Cerebellar cortex (tissue), 1 donor: ENCODE measurements at regions not wholly inside any gene's neighbourhood (a gene's known extent, or its start where the extent isn't known, plus 50 kb on each side); places are given as distances from the start of the nearest gene placed in this dataset.

Experiments
- DNase-seq: peaks from one replicate; pipeline ENCODE4 v3.0.0-alpha.2; 2015; ENCODE audit warnings: low spot score

DNA sequence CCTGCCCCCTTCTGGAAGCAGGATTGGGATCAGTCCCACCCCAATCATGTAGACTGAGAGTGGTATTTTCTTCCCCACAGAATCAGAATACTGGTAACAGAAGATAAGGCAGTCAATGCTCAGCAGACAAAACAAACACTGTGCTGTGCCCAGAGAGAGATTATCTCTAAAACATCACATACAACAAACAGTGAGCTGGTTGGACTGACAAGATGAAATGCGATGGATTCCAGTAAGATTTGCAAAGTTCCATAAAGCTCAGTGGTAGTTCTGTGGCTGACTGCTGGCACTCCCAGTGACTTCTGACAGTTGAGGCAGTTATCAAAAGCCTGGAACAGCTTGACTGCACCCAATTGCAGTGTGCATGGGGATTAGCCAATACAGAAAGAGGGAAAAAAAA, 311.5 kb upstream of the MGAT5 start:
- no peak for DNase-seq

DNA sequence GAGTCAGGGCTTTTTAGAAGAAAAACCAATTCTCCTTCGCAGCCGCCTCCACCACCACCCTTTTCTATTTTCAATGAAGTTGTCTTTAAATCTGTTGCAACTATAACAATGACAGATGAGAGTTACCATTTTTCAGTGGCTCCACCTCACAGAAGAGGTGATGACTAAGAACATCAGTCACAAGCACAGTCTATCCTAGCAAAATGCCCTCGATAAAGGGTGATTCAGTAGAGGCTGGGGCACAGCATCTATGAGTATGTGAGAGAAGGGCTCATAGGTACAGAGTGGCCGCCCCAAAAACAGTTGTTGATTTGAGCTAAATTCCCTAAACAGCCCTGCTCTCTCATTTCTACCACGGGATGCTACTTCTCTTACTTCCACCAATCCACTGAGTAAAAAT, 310.8 kb upstream of the MGAT5 start:
- DNase-seq: no peak

DNA sequence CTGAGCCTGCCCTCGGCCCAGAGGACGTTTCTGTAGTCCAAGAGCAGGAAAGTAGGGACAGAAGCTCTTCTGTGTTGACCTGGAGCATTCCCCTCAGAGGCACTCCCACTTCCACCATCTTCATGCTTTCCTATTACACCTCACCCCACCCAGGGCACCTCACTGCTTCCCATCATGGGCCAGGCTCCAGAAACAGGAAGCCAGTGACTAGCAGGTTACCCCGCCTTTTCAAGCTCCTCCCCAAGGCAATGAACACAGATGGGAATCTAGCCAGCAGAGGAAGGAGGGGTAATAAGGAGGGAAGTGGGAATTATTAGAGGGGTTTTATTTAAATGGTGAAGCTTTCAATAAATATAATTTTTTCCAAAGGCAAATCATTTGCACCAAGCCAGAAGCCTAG, 308.8 kb upstream of the MGAT5 start:
- DNase-seq: no peak

DNA sequence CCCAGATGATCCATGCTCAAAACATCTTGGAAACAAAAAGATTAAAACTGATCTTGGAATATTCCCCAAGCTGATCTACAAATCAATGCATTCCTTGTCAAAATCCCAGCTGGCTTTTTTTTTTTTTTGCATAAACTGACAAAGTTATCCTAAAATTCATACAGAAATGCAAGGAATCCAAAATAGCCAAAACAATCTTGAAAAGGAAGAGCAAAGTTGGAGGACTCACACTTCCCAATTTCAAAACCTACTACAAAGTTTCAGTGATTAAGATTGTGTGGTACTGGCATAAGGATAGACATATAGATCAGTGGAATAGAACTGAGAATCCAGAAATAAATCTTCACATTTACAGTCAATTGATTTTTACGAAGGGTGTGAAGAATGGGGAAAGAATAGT, 306.8 kb upstream of the MGAT5 start:
- no peak for DNase-seq

DNA sequence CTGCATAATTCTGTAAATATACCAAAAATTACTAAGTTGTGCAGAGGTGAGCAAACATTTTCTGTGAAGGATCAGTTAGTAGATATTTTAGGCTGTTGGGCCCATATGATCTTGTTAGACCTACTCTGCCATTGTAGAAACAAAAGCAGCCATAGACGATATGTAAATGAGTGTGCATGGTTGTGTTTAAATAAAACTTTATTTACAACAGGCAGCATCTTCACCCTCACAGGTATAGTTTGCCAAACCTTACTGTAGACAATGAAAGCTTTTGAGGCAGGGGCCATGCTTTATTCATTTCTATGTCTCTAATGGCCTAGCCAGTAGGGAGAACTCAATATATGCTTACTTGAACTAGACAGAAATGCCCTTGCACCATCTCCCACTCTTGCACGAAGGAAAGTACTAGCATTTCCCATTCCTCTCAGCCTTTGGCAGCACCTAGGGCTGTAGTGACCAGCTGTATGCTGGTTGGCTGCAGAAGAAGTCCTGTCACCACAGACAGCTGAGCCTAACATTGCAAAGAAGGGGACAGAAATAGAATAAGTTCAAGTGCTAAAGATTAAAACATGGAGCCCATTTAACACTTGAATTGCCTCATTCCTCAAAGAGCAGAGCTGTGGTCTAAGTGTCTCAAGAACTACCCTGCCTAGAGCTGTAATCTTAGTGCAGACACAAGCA, 305.1 kb upstream of the MGAT5 start:
- no peak for DNase-seq

DNA sequence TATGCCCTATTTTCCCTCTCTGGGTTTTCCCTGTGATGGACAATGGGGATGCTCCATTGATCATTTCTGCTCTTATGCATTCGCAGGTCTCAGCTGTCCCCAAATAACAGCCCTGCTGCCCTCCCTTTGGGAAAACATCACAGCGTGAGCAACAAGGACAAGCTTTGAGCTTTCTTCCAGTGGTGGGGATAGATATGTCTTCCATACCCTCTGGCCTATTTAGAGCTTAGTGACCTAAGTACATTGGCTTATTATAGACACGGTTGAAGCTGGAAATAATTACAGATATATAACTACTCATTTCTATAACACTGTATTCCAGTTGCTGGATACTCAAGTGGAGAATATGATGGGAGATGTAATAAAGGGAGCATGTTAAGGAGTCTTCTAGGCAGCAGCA, 304.3 kb upstream of the MGAT5 start:
- no peak for DNase-seq

DNA sequence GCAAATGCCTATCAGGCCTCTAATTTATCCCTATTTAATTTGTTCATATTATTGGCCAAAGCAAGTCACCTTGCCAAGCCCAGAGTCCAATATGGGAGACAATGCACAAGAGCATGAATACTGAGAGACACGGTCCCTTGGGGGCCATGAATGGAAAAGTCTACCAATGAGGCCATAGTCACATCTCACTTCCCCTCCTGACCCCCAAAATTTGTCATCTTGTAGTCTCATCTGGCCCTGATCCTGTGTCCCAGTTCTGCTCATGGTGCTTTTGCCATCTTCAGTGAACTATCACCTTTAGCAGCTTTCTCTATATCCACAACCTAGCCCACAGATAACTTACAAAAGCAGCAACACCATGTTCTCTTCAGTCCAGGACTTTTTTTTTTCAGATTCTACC, 302.7 kb upstream of the MGAT5 start:
- no peak for DNase-seq

DNA sequence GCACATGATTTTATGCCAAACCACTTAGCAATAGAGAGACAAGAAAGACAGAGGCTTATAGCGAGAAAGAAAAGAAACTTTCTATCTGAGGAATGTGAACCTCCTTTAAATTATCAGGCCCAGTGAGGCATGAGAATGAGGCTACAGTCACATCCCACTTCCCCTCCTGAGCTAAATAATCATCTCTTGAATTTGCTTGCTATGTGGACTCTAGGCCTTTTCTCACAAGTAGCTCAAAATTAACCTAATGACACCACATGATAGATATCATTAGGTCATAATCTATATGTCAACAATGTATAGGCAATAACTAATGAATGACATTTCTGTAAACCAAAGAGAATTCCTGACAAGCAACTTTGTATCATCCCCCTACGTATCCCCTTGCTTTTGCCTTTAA, 301.5 kb upstream of the MGAT5 start:
- DNase-seq: no peak

DNA sequence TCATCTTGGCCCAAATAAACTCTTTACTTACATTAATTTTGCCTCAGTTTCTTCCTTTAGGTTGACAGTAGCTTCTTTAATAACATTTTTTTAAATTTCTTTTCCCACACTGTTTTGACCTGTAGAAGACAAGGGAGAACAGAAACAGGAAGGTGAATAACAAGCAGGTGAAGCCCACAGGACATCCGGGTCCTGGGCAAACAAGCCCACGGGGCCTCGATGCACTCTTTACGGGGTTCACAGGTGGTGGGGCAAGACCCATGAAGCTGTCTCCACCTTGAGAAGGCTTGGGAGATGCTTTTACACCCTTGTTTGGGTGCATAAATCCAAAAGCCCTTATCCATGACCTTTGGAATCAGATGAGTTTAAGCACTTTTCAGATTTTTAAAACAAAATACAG, 301.0 kb upstream of the MGAT5 start:
- DNase-seq: no peak

DNA sequence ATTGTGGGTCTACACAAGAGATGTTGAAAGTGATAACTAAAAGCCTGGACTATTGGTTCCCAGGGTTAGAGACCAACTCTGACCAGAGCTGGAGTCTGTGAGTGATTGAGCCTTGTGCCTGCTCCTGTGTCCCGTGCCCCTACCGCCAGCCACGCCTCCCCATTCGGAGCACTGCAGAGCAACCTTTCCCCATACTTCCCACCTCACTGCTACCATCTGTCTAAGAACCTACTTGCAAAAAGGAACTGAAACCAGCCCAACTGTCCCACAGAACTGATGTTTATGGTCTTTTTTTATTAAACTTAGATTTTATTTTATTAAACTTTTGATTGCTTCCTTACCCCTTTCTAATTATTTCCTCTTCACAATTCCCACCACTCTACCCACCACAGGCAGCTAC, 300.3 kb upstream of the MGAT5 start:
- no peak for DNase-seq

DNA sequence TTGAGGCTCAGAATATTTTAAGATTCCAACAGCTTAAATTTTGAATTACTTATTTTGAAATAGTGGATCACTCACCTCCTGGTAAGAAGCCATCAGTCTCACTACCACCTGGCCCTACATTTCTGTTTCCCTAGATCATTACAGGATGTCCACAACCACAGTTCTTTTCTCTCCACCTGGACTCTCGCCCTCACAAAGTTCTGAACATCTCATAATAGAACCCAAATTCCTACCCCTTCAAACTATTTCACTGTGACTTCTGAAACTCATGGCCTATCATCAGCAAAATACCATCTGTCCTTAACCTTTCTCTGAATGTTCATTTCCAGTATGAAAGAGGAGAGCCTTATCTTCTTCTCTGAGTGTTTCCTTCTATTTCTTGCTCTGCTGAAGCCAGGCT, 299.2 kb upstream of the MGAT5 start:
- no peak for DNase-seq

DNA sequence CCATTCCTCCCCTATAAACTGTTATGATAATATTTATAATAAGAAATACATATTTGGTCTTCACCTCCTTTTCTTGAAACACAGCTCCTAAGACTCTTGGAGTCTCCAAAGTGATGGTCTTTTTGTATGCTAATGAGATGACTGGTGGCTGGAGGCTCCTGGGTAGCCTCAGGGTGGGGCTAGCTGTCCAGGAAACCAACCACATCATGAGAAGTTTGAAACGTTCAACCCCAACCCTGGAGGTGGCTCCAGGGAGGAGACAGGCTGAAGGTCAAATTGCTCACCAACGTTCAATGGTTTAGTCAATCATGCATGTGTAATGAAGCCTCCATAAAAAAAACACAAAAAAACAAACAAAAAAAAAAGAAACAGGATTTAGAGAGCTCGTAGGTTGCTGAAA, 298.7 kb upstream of the MGAT5 start:
- DNase-seq: no peak

DNA sequence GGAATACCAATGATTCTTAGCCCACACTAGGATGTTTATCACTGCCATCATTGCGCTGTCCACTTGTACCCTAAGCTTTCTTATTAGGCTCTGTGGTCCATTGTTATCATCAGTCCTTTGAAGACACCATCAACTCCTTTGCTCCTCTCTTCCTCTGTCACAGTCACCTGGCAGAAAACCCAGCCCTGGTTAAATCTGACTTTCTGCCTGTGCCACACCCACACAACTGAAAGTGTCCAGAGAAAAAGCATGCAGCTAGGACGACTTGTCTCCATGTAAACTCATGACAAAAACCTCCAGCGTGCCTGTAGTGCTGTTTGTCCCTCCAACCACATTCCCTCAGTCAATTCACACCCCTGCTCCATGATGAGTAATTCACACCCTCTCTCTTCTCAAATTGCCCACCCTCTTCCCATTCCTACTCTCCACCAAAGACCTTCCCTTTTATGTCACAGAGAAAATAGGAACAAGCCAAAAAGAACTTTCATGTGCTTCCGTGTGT, 297.4 kb upstream of the MGAT5 start:
- DNase-seq: no peak

DNA sequence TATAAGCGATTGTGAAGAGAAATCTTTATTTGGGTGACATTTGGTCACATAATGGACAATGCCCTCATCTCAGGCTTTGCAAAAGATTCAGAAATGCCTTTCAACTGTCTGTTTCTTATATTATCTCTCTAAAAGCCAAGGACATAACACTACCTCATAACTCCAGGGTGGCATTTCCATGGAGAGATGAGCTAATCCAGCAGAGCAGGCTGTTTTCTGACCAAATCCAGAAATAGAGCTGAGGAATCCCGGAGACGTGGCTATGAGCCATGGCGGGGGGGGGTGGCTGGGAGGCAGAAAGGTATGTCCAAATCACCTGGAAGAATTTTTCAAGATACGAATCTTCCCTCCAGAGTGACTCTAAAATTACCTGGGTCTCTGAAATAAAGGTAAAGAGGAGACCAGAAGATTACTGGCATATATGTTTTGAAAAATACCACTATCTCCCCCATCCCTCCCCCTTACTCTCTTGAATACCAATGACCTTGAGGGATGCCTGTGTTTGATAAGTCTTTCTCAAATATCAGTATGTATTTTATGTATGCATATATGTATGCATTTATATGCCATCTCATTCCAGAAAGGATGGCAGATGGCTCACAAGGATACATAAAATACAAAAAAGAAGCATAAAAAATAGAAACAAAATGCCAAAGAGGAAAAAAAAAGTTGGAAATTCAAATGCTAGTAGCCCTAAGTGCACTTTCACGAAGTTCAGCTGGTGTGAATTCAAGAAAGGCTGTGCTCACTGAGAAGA, 296.0 kb upstream of the MGAT5 start:
- no peak for DNase-seq

DNA sequence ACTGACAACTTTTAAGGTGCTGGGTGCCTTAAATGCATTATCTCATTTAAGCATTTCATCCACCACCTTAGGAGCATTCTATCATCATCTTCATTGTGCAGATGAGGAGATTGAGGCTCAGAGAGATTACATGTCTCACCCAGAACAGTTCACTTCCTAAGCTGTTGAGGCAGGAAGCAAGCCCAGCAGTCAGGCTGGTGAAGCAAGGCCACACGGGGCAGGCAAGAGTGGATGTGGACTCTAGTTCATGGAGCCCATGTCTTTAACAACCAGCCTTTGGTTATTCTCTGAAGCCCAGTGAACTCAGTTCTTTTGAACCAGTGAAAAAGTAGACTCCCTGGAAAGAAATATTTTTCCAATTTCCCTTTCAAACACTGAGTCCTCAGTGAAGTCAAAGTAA, 294.8 kb upstream of the MGAT5 start:
- no peak for DNase-seq

DNA sequence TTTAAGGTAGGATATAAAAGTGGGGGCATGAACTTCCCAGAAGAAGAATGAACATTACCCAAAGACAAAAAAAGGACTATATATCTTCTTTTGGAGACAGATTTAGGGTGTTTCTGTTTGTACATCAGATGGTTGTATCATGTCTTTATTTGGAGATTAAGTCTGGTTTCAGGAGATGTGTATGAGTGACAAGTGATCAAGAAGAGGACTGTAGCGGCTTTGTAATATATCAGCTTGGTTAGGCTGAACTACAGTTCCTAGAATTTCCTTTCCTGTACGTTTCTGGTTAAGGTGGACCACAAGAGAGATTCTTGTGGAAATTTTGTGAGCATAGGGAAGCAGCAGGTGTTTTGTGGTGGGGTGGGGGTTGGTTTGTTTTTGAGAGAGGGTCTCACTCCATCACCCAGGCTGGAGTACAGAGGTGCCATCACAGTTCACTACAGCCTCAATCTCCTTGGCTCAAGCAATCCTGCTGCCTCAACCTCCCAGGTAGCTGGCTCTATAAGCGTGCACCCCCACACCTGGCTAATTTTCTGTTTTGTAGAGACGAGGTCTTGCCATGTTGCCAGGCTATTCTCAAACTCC, 287.1 kb upstream of the MGAT5 start:
- DNase-seq: no peak

DNA sequence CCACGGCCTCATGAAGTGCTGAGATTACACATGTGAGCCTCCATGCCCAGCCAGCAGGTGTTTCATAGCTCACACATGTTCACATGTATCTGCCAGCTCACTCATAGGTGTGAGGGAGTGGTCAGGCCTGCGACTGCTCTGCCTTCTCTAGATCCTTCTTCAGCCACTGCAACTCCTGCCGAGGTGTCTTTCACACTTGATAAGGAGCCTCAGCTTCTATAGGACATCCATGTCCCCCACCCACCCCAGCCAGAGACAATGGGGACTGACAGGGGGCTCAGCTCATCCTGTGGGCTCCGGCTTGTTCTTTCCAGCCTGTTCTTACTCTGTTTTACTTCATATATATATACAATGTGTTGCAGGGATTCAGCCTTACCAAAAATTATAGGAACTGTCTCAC, 286.5 kb upstream of the MGAT5 start:
- no peak for DNase-seq

DNA sequence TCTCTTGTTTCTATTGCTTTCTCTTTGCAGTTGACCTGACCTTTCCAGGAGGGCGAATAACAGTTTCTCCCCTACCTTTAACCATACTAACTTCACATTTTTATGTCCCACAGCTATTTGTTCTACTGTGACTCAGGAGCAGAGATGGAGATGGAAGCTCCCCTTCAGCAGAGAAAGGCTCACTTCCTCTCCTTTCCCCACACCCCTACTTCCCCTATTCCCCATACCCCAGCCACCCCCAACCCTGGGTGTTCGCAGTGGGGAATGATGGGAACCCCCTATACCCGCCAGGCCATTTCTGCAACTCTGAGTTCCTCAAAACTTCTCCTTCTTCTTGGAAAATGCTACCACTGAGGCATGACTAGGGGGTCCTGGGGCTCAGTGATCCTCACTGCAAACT, 285.4 kb upstream of the MGAT5 start:
- DNase-seq: no peak

DNA sequence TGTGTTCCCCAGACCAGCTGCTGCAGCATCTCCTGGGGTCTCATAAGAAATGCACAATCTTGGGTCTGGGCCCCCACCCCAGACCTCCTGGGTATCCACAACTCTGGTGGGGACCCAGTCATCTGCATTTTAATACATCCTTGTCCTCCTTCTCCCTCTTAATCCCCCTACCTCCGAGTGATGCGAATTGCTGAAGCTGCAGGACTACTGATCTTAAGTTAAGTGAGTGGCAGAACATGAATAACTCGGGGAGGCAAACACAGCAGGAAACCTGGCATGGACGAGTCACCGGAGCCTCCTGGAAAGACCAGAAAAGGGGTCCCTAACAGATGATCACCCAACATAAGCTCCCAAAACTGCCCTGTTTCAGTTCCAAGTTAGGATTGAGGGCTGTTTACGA, 283.2 kb upstream of the MGAT5 start:
- no peak for DNase-seq

DNA sequence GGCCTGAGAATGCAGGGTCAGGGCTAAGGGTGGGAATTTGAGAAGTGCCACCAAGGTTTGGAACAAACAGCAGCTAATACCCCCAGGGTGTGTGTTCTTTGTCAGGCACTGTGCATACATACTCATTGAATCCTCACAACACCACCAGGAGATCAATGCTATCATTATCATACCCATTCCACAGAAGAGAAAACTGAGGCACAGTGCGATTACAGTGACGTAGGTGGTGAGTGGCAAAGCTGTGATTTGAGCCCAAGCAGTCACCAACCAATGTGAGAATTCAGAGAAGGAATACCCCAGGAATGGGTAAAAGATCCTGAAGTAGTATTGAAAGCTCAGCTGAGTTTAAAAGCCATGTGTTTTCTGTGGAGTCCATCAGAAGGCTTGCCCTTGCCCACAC, 281.6 kb upstream of the MGAT5 start:
- no peak for DNase-seq

DNA sequence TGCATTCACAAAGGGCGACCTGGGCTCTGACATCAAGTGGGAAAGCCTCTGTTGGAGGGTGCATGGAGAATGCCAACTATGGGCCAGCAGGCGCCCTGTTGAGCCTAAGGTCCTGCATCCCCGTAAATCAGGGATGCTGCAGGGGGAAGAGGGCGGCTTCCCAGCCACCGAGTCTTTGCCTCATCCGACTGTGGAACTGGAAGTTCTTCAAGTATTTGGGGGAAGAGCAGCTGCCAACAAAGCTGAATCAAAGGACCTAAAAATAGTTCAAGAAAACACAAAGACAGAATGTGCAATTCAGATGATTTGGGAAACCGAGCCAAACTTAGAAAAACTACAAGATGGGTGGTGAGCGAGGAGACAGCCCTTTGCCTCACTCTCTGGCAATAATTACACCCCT, 281.1 kb upstream of the MGAT5 start:
- DNase-seq: peak; percentile 40

DNA sequence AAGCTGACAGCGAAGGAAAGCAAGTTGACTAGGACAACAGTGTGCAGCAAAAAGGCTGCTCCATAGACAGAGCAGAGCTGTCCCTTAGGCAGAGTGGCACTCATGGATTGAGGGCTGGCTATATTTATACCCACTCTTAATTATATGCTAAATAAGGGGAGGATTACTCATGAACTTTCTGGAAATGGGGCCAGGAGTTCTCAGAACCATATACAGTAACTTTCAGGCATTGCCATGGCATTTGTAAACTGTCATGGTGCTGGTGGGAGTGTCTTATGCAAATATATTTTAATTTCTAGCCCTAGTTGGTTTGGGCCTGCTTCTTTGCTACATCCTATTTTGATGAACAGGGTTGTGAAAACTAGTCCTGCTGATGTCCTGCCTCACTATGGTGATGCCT, 279.5 kb upstream of the MGAT5 start:
- no peak for DNase-seq

DNA sequence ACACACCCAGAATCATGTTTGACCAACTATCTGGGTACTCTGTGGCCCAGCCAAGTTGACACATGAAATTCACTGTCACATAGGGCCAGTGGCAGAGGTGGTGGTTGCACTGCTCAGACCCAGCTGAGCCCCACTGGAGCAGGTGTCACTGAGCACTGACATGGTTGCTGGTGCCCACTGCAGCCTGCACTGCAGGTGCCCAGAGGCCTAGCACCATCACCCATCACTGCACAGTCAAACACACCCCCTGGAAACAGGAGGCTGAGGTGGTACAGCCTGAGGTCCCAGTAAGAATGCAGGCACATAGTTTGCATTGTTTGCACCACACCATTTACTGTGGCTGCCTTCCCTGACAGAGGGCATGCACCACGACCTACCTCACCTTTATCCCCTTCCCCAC, 278.7 kb upstream of the MGAT5 start:
- no peak for DNase-seq
